NCI-H524 treated with DMSO at 0.1 percent for 48 hours (cell line): ENCODE measurements at regions not wholly inside any gene's neighbourhood (a gene's known extent, or its start where the extent isn't known, plus 50 kb on each side); places are given as distances from the start of the nearest gene placed in this dataset.
"Not testable (repeated sequence)": the region's sequence is repeated elsewhere in the genome, so short reads cannot be mapped to it uniquely, and the experiment has no call there.

Experiments
- DNase-seq: peaks from one replicate; lab custom pipeline; 2025; lab: John Stamatoyannopoulos, UW

DNA sequence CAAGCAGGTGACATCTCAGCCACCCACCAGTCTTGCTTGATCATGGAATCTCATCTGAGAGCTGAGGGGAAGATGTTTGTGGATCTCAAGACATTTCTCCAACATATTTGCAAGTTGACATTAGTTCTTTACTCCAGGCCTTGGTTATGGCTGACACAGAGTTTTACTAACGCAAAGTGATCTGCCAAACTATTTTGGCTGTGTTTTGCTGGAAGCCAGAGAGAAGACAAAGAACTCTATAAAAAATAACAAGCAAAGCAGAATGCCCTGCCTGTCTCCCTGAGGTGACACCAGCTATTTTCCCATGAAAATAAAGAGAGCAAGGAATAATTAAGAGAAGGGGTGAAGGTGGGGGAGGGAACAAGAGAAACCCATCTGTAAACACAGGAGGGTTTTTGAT is 286.4 kb downstream of the WDR11 start:
- DNase-seq, result no peak

DNA sequence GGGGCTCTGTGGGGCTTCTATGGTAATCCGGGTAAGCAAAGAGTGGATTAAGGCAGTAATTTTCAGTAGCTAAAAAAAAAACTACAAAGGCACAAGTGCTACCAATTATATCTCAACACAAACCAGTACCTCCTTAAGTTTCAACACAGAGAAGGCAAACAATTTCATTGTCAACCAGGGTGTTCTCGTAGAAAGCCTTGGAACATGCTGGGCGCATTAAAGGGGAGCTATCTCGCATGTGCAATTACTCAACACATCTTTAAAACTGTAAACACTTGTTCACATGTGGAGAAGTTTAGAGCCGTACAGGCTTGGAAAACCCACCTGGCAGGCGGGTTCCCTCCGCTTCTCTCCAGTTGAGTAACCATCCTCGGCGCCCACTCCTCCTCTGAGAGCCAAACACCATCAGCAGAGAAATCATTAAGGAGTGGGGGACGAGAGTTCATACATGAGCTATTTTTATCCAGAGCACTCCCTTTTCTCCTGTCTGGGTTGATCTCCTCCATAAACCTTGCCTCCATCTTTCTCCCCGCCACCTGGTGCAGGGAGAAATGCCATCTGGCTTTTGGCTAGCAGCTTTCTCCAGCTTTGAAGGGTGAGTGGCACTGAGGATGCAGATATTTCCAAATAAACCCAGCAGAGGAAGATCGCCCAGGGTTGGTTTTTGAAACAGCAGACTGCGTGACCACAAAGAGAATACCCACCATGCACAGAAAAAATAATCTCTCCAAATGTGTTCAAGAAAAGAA is 287.1 kb downstream of the WDR11 start:
- DNase-seq, result peak; percentile 64

DNA sequence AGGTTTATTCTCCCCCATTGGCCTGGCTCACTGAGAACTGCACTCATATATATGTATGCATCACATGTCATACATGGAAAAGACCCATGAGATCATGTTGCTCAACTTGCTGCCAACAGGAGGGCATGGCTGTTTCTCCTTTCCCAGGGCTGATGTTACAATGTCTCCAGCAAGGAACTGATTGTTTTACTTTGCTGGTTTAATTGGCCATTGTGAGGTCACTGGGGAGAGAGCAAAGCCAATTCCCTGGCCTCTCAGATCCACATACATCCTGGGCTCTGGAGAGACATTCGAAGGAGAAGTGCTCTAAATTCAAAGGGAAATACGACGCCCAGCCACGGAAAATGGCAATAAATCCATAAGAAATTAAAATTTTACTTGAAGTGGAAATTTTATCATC is 287.8 kb downstream of the WDR11 start:
- DNase-seq, result no peak

DNA sequence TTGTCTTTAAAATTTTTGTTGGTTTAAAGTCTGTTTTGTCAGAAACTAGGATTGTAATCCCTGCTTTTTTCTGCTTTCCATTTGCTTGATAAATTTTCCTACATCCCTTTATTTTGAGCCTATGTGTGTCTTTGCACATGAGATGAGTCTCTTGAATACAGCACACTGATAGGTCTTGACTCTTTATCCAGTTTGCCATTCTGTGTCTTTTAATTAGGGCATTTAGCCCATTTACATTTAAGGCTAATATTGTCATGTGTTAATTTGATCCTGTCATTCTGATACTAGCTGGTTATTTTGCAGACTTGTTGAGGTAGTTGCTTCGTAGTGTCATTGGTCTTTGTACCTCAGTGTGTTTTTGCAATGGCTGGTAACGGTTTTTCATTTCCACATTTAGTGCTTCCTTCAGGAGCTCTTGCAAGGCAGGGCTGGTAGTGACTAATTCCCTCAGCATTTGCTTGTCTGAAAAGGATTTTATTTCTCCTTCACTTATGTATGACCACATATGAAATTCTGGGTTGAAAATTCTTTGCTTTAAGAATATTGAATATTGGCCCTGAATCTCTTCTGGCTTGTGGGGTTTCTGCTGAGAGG is 294.7 kb downstream of the WDR11 start:
- not testable (repeated sequence) for DNase-seq

DNA sequence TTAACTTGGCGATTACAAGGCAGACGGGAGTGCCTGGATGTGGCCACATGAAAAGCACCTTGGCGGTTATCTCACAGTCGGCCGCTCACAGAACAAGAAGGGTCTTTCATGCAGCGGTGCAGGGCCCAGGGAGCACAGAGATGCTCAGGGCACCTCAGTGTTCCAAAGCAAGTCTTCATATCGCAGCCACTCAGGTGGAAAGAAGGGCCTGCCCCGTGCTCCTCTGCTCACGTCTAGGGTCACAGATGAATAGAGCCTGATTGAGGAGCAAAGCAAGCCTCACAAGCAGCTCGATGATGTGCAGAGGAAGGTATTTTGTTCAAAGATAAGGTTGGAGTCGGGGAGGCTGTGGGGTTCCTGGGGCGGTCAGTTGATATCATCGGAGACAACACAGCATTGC is 297.8 kb downstream of the WDR11 start:
- no peak for DNase-seq

DNA sequence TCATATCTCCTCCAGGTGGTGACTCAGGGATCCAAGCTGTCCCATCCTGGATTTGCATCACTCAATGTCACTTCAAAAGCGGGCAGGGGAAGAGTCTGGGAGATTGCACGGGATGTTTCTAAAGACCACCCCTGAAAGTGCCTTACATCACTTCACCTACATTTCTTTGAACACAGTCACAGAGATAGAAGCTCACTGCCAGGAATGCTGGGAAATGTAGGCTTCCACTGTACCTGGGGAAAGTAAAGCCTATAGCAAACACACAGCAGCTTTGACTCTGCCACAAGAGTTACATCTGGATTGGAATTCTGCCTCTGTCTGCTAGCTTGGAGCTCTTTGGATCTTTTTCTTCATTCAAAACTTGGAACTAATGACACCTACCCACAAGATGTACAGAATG is 300.9 kb downstream of the WDR11 start:
- no peak for DNase-seq

DNA sequence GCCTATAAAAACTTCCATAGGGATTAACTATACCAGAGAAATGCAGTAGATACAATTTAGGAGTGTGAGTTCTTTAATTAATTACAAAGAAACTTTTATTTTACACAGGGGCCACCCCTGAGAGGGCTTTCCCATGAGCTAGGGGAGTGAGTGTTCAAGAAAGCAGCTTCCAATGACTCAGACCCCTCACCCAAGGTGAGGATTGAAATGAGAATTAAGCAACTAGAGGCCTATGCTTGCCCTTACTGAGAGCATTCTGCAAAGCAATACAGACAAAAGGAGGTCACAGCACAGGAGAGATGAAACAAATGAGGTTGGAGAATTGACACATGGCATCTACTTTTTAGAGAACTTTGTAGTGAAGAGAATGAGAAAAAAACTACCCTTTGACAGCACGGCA is 301.8 kb downstream of the WDR11 start:
- DNase-seq, result no peak

DNA sequence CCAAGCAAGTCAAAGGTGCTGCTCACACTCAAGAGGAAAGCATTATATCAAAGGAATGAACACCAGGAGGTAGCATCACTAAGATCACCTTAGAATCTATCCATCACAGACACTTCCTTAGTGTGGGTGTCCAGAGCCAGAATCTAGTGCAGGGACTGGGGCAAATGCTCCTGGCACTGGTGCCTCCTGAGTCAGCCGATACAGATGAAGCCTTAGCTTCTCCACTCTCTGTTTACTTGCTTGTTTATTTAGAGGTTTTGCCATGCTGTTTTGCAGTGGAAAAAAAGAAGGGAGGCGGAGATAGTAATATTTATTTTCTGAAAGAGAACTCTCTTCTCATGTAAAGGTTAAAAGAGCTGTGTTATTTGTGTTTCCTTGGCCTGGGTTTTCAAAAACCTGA is 303.1 kb downstream of the WDR11 start:
- DNase-seq, result no peak

DNA sequence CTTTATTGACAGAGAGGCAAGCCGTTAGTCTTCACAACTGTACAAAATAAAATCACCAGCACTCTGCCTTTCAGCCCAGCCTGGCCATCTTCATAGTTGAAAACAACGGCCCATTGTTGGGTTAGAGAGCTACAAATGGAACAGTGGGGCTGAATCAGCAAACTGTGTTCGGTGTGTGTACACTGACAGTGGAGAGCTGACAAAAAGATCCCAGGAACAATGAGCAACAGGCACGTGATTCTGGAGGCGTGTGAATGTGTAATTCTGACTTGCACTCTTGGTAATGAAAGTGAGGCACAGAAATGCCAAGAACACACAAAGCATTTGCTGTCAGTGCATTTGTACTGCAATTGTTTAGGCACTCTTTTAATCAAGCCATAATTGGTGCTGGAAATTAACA is 303.7 kb downstream of the WDR11 start:
- no peak for DNase-seq

DNA sequence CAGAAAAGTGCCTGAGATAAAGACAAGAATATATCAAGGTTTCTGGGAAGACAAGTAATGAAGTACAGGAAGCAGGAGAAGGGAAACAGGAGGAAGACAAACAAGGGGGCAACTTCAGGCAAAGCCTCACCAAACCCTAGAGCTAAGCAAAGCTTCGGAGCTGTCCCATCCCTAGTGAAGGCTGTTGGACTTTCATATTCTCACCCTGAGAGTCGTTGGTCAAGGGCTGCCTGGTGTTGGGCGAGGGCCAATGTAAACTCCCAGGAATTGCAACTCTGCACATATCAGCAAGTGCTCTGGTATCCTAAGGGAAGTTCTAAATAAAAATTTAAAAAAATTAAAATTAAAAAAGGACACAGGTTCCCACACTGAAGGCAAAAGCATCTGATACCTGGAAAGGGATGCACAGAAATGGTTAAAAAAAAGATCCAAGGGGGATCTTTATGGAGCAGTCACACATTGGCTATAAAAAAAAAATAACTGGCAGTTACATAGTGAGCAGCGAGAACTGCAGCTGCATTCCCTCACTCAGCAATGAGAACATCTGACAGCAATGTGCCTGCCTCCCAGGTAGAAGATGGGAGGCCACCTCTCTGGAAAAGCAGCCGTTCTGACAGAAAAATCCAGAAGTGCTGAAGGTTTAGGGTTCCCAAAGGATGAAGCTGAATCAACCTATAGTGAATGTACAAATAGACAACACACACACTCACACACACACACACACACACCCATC is 304.7 kb downstream of the WDR11 start:
- DNase-seq, result no peak

DNA sequence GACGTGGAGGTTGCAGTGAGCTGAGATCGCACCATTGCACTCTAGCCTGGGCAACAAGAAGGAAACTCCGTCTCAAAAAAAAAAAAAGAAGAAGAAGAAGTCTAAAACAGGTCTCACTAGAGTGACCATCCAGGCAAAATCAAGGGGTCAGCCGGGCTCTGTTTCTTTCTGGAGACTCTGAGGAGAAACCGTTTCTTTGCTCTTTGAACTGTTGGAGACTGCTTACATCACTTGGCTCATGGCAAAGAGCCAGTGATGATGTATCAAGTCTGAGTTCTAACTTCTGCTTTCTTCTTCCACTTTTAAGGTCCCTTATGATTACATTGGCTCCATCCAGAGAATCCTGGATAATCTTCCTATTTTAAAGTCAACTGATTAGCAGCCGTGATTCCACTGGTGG is 306.8 kb downstream of the WDR11 start:
- DNase-seq, result no peak

DNA sequence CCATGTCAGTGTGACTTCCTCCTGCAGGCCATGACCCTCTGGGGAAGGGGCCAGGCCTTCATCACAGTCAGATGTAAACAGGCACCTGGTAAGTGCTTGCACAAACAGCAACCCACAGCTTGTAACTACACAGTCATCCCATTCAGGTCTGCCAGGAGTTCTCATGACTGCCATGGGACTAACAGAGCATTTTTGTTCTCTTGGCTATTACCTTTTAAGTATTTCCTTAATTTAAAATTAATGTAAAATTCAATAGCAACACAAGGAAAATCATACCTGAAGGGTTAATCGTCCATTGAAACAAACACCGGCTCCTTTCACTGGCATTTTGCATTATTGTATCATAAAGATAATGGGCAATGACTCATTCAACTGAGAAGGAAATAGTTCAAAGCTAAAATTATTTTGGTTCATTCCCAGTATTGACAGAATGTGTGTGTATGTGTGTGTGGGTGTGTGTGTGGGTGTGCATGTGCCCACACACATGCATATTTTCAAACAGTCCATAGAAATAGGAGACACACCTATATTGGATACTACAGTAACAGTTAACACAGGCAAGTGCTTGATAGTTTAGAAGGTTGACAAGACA is 307.9 kb downstream of the WDR11 start:
- no peak for DNase-seq

DNA sequence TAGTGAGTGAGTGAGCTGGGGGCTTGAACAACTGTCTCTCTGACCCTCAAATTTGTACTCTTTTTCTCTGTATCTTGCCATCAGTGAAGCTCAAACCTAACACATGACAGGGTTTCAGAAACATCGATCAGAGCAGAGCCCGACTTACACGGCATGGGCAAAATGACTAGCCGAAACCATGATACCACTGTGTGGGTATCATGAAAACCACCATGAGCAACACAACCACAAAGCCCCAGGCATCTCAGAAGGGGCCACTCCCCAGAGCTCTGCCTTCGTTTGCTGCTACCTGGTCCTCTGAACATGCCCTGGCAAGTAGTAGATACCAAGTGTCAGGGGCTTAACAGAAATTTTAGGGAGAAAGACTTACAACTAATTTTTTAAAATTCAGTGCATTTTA is 308.5 kb downstream of the WDR11 start:
- no peak for DNase-seq

DNA sequence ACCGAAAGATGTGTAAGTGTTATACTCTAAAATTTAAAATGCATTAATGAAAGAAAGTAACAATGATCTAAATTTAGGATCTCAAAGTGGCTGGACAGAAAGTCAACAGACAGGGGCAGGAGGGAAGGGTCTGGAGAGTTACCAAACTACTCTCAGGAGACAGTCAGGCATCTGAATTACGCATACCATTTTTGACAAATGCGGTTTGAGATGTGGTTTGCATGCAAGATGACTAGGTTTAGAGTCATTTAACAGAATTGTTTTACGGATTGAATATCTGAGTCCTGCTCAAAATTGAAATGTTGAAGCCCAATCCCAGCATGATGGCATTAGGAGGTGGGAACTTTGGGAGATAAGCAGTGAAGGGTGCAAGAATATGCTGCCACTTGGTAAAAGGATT is 314.1 kb downstream of the WDR11 start:
- DNase-seq, result no peak

DNA sequence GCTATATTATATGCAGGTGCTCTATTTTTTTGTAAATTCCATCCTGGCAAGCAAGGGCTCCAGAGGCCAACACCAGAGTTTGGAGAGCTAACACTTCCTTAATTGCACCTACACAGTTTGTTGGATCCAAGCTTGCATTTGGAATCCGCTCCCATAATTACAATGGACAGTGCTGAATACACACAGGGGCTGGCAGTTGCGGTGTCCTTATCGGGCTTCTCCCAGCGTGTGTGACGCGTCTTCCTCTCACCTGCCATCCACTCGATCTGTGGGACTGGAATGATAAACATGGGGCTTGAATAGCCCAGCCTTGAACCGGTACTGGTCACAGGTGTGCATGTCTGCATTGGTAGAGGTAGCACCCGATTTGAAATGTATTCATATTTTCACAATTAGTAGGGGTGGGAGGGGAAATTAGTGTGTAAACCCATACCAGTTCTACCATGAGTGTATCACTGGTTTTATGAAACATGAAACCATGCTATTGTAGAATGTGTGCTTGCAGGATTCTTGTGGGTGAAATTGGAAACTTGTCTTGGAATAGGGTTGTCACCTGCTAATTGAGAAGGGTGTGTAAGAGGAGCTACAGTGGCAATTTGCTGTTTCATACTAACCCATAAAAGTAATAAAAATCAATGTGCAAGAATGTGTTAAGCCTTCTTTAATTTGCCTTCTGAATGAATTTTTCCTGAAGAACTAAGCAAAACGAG is 316.5 kb downstream of the WDR11 start:
- no peak for DNase-seq

DNA sequence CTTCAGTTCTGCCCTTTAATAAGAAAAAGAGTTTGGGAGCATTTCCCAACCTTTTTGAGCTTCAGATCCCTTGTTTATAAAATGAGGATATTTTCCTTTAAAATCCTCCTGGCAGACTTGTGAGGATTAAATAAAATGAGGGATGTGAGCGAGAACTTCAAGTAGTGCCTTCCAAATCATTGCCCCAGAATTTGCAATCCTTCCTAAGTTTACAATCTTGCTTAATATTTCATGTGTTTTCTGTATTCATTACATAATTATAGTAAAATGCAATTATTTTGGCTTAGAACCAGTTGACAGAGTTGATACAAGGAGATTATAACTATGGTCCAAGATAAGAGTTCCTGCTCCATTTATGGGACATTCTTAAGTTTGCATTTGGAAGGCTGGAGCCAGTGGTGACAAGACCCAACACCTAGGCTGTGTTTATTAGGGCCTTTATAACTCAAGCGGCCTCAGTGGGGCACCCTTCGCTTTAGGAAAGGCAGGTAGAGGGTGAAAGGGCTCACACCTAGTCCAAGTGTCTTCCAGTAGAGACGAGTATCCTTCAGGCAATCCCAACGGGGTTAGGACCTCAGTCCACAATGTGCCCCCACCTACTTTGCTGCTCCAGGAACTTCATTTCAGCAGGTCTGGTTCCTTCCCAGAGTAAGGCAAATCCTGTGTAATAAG is 317.5 kb downstream of the WDR11 start:
- no peak for DNase-seq

DNA sequence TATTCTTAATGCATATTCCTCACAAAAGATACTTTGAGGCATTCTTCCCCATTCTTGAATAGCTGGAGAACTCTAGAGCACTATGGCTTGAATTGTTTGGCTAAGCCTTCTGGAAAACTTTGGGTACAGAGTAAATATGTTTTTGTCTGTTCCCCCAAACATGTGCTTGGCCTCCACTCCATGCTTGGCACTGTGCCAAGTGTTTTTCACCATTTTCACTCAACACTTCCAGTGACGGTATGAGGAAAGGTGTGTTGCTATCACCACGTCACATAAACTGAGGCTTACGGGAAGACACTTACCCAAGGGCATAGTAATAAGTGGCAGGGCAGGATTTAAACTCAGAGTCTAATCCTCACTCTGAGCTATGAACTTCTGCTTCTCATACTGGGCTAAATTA is 318.2 kb downstream of the WDR11 start:
- no peak for DNase-seq

DNA sequence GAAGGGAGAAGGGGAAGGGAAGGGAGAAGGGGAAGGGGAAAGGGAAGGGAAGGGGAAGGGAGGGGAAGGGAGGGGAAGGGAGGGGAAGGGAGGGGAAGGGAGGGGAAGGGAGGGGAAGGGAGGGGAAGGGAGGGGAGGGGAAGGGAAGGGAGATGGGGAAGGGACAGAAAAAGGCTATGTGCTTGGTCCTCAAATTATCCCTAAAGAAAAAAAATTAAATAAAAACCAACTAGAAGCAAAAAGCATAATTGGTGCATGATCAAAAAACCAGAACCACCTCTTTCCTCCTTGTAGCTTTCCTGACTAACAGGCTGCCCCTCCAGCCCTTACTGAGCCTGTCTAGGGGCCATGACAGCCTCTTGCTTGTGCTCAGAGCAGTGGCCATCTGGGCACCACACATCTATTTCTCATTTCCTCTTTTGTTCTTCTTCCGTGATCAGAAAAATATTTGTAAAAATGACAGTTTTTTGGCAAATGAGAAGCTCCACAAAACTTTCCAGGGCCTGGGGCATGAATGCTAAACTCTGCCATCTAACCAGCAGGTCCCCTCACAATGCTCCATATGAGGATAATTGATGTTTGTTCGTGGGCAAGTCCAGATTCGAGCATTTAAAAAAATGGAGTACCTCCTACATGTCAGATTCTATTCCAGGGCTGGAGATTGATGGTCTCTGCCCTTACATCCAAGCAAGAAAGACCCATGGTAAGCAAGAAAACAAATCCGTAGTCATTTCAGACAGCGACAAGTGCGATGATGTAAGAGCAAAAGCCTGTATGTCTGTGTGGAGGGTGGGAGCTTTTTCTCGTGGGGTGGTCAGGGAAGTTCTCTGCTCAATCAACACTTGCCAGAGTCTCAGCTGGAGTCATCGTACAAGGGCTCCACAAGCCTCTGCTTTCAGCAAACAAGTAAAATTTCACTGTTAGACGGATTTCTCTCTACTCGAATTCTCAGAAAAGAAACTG is 320.9 kb downstream of the WDR11 start:
- DNase-seq, result no peak

DNA sequence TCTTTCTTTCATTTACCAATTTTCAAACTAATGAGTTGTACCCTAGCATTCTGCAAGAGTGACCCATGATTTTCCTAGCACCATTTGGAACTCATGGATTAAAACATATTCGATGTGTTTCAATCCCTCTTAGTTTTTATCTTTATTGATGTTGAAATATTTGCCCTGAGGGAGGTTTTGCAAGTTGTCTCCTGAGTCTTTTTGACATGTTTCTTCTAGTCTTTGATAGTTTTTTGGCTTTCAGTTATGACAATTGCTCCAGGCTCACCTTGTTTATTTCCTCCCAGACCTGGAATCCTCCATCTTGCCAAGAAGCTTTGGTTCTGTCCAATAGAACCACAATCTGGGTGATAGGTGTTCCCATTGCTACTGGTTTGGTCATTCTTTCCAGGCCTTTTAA is 327.8 kb downstream of the WDR11 start:
- DNase-seq, result no peak

DNA sequence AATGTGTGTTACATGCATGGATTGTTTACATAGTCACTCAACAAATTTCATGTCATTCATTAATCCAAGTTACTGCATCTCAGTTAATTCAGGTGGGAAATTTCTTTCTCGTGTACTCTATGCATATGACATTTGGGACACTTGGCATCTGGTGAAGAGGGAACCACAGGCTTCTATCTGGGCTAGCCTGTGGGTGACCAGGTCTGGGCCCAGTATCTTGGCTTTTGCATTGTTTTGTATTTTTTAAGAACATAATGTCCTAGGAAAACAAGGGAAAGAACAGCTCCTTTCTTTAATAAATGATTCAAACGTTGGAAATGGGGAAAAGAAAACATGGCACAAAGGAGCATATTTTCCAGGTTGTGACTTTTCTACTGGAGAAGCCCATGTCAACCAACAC is 331.1 kb downstream of the WDR11 start:
- DNase-seq, result no peak

DNA sequence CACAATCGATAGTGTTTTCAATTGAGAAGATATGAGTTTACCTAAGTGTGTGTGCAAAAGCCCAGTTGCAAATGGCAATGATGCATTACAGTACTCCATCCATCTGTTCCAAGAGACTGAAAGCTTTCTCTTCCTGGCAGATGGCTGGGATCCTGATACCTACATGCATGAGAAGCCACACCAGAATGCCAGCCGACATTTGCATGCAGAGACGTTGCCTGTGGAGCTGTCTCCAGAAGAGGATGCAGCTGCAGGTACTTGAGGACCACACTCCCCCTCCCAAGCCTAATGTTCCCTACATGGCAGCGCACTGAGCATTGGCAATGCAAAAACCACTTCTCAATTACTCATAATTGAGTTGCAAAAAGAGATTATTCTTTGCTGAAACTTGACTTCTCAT is 332.1 kb downstream of the WDR11 start:
- DNase-seq, result peak; percentile 52
